ENCODE measurements at regions not wholly inside any gene's neighbourhood (a gene's known extent, or its start where the extent isn't known, plus 50 kb on each side); places are given as distances from the start of the nearest gene placed in this dataset.

DNA sequence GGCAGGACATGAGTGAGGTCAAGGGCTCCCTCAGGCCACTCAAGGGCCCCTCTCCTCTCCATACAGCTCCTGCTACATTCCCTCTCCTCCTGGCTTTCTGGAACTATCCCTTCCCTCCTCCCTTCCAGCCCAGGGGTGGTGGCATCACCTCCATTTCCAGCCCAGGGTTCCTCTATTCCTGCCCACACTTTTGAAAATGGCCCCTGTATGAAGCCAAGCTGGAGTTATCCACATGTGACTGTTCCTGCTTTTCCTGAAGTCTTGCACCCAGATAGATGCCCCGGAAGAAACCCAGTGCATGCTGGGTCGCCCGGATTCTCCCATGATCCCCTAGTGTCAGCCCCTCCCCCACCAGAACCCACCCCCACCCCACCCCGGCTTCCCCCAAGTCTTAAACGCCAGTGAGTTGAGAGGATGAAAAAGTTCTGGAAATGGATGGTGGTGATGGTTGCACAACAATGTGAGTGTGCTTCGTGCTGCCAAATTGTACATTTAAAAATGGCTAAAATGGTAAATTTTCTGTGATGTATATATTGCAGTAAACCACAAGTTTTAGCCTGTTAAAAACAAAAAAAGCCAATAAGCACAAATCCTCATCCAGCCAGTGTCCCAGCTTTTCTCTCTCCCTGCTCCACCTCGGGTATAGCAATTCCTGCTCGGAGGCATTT, 136.9 kb downstream of the SCARB1 start:
- DNase-seq: no peak

DNA sequence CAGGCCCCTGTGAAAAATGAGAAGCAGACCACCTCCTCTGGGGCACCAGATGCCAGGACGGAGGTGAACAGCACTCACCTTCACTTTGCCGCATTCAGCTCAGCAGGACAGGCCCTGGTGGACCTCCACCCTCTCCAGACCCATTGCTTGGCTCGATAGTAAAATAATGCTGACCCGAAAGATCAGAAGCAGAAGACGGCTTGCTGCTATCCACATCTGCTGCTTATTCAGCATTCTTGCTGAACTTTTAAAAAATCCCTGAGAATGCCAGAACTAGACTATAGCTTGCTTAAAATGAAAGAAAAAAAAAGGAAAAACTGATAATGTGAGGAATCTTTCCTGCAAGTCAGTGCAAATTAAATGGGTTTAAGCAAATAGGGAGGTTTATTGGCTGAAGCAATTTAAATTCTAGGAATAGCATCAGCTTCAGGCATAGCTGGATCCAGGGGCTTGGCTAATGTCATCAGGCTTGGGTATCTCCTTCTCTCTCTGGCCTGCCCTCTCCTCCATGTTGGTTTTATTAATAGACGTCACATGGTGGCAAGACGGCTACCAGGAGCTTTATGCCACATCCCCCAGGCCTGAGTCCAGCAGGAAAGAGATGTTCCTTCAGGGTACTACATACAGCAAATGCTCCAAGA, 137.9 kb downstream of the SCARB1 start:
- DNase-seq: no peak

DNA sequence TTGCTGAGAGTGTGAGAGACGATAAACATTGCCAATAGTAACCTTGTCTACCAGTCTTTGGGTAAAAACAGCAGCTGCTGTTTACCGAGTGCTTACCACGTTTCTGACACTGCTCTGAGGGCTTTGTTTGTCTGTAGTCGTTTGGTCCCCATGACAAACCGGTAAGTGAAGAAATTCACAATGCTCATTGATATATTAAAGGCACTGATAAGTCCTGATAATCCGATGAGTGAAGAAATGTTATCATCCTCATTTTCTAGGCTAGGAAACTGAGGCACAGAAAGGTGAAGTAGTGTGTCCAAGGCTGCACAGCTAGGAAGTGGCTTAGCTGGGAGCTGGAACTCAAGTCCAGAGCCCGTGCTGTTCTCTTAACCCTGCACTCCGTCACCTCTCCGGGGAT, 138.6 kb downstream of the SCARB1 start:
- no peak for DNase-seq

DNA sequence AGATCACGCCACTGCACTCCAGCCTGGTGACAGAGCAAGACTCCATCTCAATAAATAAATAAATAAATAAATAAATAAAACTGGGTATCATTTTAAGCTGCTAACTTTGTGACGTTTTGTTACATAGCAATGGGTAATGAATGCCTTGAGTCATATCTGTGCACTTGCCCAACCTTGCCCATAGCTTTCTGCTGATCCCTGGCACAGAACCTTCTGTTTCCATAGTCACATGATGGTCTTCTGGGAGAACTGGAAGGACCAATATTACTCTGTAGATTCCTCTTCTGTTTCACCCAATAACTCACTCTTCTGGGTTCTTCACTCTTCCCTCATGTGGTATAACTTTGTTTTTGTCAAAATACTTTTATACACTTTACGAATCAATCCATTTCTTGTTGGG, 140.8 kb downstream of the SCARB1 start:
- DNase-seq: no peak

DNA sequence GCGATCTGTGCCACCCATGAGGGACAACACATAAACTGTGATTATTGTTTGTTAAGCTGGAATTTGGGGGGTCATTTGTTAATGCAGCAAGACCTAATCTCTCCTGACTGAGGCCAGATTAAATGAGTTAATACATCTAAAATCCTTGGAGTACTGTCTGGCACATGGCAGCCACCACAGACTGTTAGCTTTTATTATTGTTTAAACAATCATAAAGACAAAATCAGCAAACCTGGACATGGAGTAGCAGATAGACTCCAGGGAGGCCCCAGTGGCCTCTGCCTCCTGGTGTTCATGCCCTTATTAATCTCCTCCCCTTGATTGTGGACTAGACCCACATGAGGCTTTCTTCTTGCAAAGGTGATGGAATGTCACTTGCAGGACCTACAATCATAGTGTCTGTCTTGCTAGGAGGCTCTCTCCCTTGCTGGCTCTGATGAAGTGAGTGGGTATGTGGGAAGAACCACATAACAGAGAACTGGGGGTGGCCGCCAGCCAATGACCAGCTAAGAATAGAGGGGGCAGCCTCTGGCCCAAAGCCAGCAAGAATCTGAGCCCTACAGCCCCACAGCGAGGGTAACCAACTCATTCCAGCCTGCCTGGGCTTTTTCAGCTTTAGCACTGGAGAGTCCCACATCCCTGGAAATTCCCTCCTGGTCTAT, 142.0 kb downstream of the SCARB1 start:
- DNase-seq: no peak

DNA sequence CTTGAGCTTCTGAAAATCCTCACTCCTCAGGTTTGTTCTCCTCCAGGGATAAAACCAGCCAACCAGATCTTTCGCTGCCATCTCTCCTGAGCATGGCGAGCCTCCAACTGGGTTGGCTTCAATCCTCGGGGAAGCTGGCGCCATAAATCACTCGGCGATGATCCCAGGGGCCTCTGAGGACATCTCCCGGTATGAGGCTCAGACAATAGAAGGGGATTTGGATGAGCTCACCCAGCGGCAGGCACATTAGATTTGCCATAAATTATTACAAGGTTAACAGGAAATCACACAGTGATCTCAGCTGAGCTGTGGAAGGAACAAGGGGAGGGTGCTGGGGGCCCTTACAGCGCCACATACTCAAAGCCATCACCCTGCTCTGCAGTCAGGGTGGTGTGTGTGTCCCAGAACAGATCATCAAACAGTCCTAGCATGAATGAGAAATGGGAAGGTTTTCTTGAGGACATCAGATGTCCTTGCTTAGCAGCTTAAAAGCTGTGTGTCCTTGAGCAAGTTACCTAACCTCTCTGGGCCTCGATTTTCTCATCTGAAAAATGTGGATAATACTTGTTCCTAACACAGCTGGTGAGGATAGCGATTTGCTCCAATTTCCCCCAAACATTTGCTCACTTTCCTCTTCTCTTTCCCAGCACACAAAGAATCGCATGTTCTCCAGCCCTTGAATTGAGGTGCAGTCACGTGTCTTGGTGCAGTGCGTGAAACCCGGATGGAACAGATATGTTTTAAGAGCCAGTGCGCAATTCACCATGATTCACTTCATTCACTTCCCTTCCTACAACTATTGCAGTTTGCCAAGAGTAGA, 142.8 kb downstream of the SCARB1 start:
- peak; percentile 73 for DNase-seq

DNA sequence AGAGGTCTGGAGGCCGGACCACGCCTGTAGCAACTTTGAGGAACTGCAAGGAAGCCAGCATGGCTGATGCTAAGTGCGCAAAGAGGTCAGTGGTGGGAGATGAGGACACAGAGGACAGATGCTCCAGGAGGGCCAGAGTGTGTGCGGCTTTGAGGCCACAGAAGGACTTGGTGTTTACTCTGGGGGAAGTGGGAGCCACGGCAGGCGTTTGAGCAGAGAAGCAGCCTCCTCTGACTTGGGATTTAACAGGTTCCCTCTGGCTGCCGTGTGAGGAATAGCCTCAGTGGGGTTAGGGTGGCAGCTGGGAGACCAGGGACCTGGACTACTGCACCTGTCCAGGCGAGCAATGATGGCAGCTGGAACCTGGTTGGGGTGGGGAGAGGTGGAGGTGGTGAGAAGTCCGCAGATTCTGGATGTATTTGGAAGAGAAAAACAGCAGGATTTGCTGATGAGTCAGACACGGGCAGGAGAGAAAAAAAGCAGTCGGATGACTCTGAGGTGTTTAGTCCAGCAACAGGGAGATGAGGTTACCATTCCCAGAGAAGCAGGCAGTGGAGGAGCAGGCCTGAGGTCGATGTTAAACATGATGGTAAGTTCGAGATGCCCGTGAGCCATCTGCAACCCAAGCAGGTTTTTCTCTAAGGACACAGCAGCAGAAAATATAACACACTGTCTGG, 143.5 kb downstream of the SCARB1 start:
- no peak for DNase-seq

DNA sequence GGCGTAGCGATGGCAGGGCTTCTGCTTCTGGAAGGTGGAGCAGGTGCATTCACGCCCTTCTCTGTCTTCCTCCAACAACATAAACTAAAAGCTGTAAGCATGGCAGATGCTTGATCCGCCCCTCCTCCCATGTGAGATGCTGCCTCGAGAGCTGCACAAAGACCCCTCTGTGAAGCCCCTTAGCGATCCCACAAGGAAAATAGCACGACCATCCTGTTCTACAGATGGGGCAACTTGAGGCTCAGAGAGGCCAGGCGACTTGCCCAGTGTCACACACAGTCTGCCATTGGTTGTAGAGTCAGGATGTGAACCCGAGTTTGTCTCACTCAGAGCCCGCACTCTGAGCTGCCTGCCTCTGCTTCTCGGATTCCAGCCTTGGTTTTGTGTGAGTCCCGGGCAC, 144.4 kb downstream of the SCARB1 start:
- no peak for DNase-seq

DNA sequence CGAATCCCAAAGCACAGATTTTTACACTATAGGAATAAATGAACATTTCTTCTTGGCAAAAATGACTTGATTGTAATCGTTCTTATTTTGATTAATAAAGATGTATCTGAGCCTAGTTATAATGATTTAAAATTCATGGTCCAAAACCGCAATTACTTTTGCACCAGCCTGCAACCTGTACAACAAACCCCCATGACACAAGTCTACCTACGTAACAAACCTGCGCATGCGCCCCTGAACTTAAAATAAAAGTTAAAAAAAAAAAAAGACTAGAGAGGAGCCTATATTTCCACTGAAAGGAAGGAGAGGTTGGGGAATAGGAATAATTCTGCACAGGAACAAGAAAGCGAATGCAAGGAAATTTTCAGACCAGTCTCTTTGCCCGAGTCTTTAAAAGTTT, 145.2 kb downstream of the SCARB1 start:
- DNase-seq: no peak

DNA sequence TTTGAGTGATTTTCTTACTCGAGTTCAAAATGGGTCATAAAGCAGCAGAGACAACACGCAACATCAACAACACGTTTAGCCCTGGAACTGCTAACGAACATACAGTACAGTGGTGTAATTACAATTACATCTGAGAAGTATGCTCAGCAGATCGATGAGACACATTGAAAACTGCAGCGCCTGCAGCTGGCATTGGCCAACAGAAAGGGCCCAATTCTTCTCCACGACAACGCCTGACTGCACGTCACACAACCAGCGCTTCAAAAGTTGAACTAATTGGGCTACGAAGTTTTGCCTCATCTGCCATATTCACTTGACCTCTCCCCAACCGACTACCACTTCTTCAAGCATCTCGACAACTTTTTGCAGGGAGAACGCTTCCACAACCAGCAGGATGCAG, 145.6 kb downstream of the SCARB1 start:
- no peak for DNase-seq

DNA sequence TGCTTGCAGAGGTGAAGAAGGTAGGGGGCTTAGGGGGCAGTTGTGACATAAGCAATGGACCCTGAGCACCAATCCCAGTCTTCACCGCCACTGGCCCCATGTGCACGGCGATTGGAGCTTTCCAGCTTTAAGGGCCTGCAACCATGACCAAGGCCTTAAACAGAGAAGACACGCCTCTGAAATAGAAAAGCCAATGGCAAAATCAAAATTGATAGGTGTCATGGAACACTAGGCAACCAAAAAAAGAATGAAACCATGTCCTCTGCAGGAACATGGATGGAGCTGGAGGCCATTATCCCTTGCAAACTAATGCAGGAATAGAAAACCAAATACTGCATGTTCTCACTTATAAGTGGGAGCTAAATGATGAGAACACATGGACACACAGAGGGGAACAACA, 146.3 kb downstream of the SCARB1 start:
- DNase-seq: no peak

DNA sequence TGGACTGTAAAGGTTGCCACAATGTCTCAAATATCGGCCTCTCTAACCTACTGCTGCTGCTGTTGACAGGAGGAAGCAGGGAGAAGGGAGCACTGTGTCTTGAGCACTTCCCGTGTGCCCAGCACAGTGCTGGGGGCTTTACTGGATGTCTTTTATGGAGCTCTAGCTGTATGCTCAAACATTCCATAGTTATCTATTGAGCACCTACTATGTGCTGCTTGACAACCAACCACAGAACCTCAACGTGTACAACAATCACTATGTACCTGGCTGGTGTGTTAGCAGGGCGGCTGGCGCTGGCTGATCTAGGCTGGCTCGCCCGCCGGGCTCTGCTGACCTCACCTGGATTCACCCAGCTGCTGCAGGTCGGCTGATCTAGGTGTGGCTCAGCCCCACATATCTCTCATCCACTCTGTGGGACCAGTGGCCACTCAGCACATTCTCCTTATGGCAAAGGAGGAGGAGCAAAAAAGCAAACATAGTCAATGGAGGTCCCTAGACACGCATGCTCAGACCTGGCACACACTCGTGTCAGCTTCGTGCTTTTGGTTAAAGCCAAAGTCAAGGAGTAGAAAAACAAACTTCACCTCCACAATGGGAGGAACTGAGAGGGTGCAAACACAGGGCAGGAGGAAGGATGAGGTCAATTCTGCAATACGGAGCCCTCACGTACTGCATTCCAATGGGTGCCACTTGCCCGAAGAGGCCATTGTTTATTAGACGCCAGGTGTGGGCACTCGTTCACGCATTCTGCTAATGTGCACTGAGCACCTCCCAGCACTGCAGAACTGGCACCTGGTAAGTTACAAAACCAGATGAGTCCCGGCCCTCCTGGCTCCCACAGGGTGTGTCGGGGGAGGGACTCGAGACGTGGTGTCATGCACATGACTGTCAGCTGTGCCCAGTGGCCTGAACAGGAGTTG, 147.2 kb downstream of the SCARB1 start:
- DNase-seq: no peak

DNA sequence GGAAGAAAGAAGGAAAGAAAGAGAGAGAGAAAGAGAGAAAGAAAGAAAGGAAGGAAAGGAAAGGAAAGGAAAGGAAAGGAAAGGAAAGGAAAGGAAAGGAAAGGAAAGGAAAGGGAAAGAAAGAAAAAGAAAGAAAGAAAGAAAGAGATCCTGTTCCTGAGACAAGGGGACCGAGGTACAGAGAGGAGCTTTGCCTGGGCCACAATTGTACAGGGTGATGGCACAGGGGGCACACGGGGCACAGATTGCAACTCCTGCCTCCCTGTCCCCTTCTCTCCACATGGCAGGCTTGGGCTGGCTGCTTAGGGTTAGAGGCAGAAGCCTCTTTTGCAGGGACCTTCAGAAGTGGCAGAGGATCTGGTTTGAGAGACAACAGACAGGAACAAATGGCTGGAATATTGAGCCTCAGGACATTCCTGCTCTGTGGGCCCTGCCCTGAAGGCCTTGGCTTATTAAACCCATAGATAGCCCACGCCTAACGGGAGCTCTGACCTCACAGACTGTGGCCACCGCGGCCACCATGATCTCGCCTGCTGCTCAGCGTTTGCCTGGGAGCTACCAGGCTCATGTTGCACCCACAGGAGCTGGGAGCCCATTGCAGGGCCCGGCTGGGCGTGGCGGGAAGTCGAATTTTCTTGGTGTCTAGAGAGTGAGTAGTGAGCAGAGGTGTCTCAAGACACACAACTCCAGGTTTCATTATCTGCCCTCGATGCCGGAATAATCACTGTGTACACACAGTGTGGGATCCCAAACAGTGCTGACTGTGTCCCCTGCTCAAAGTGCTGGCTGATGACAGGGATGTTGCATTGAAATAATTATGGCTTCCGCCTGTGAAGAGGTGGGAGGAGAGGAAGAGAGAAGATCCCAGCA, 147.9 kb upstream of the NCOR2 start:
- DNase-seq: peak; percentile 26

DNA sequence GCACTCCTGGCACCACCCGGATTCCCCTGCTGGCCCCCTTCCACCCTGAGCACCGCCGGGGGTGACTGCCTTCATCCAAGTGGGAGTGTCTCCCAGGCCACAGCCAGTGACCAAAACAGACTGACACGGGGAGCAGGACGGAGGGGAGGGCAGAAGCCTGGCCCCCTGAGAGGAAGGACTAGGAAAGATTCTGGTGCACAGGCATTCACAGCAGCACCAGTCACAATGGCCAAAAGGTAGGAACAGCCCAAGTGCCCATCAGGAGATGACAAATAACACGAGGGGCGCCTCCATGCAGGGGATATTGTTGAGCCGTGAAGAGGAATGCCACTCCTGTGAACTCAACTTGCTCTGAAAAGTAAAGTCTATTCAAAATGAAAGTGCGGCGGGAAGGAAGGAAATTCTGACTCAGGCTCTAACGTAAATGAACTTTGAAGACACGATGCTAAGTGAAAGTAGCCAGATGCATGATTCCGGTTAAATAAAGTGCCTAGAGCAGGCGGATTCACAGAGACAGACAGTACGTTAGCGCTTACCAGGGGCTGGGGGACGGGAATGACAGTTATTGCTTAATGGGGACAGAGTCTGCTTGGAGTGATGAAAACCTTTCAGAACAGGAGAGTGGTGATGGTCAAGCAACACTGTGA, 146.1 kb upstream of the NCOR2 start:
- no peak for DNase-seq

DNA sequence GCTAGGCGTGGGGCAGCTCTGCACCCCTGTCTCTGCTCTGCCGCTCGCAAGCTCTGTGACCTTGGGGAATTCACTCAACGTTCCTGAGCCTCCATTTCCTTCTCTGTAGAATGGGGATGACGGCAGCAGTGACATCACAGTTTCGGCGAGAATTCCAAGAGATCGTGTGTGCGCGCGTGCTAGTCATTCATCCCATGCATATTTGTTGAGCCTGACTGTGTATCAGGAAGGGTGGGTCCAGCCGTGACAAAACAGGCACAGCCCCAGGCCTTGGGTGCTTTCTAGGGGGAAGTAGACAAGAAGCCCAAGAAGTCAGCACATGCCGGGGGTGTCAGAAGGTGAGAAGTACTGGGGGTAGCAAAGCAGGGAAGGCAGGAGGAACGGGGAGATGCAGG, 145.6 kb upstream of the NCOR2 start:
- DNase-seq: no peak

DNA sequence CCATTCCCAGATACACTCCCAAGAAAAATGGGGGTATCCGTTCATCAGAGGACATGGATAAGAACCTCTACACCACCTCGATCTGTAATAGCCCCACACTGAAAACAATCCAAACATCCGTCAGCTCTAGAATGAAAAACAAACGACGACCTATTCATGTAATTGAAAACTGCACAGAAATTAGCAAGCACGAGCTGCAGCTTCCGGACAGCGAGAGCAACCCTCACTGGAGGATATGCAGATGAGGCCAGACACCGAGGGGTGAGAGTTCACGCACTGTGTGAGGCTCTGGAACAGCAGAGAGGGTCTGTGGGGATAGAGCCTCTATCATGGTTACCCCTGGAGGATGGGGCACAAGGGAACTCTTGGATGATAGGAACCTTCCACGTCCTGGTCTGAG, 143.9 kb upstream of the NCOR2 start:
- no peak for DNase-seq

DNA sequence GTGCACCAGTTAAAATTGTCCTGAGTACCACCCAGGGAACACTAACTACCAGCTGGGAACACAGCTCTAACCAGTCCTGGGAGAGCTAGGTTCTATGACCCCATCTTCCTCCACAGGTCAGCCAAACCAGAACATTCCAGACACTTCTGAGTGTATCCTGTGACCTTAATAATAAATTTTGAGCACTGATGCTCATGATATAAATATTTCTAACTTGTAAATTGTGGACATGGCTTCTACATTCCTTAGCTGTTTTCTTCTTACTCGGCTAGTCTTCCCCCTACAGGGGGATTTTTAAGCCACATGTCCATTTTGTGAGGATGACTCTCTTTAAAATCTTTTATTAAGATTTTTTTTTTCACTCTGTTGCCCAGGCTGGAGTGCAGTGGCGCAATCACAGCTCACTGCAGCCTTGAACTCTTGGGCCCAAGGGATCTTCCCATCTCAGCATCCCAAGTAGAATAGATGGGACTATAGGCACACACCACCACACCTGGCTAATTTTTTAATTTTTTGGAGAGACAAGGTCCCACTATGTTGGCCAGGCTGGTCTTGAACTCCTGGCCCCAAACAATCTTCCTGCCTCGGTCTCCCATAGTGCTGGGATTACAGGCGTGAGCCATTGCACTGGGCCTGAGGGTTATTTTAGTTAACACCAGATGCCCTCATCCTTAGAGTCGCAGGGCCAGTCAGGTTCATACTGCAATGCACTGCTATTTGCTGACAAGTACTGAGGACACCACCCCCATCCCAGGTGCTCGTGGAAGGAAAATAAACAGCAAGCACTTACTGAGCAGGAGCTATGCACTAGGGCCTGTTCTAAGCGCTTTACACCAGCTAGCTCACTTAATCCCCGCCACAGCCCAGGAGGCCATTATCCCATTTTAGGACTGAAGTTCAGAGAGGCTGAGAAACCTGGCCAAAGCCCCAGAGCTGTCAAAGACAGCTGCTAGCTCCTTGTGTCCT, 142.6 kb upstream of the NCOR2 start:
- no peak for DNase-seq

DNA sequence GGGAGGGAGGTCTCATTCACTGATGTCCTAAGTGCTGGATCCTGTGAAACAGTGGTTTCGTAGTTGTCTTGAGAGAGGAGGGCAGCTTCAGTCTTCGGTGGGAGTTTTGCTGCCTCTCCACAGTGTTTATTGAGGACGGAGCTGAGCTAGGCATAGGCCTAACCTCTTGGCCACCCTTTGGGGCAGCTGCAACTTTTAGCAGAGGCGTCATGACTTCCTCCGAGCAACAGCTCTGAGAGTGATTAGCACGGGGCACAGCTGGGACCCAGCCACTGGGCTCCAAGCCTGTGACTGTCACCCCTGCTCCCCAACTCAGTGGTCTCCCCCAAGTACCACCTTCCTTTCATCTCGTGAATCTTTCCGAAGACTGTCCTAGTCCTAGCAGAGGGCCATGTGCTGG, 139.9 kb upstream of the NCOR2 start:
- no peak for DNase-seq

DNA sequence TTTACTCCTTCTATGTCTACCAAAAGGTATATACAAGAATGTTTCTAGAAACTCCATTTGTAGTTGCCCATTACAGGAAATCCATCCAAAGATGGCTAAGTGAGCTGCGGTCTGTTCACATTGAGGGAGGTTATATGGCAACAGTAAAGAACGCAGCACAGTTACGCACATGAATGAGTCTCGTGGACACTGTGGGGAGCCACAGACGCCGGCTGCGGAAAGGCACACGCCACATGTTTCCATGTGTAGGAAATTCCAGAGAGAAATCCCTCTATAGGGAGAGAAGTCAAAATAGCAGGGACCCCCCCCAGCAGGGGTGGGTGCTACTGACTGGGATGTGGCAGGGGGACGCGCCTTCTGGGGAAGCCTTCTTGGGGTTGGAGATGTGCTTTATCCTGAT, 139.0 kb upstream of the NCOR2 start:
- DNase-seq: no peak

All from NCI-H1436 treated with DMSO at 0.1 percent for 48 hours (cell line).